ENCODE measurements at regions not wholly inside any gene's neighbourhood (a gene's known extent, or its start where the extent isn't known, plus 50 kb on each side); places are given as distances from the start of the nearest gene placed in this dataset.
A peak's percentile ranks its signal among the peaks of the same experiment; 100 is the strongest.

- no peak for DNase-seq (ENCODE audit: low read depth)
These were observed 319.5 kb upstream of the CHAC2 start for GRCh38 chr2:53448086-53448485.

GRCh38 chr2:53445383-53446070 lies 322.1 kb upstream of the CHAC2 start:
- peak; percentile 21 for DNase-seq (ENCODE audit: low read depth)

DNA sequence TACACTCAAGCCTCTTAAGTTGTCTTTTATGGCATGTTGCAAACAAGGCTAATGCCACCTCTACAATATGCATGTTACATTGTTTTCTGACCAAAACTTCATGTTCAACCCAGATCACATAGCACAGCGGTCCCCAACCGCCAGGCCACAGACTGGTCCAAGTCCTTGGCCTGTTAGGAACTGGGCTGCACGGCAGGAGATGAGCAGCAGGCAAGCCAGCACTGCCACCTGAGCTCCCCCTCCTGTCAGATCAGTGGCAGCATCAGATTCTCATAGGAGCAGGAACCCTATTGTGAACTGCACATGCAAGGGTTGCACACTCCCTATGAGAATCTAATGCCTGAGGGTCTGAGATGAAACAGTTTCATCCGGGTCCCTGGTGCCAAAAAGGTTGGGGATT lies 324.8 kb upstream of the CHAC2 start:
- DNase-seq (ENCODE audit: low read depth): no peak

- no peak for DNase-seq (ENCODE audit: low read depth)
These were observed 325.5 kb upstream of the CHAC2 start for GRCh38 chr2:53442093-53442492.

- DNase-seq (ENCODE audit: low read depth): no peak
These were observed 328.9 kb upstream of the CHAC2 start for GRCh38 chr2:53438692-53439091.

- DNase-seq (ENCODE audit: low read depth): peak; percentile 13
These were observed 329.5 kb upstream of the CHAC2 start for GRCh38 chr2:53438100-53438499.

GRCh38 chr2:53437371-53437770 lies 330.2 kb upstream of the CHAC2 start:
- DNase-seq (ENCODE audit: low read depth): peak; percentile 32

GRCh38 chr2:53436882-53437281 lies 330.7 kb upstream of the CHAC2 start:
- no peak for DNase-seq (ENCODE audit: low read depth)

DNA sequence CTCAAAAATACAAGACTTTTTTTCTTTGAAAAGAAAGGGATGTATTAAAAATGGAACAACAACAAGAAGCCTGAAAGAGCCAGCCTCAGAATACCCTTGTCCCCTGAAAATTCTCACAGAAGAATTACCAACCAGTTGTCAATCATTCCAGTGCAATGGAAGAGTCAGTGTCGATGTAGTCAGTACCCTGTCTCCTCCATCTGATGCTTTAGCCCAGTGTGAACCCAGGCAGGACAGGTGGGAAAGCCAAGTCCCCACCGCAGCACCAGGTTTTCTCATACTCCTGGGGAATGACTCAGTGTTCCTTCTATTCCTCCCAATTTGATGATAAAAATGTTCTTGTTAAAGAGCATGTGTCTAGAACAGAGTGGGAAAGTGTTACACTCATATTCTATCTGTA lies 332.0 kb upstream of the CHAC2 start:
- DNase-seq (ENCODE audit: low read depth): no peak

DNA sequence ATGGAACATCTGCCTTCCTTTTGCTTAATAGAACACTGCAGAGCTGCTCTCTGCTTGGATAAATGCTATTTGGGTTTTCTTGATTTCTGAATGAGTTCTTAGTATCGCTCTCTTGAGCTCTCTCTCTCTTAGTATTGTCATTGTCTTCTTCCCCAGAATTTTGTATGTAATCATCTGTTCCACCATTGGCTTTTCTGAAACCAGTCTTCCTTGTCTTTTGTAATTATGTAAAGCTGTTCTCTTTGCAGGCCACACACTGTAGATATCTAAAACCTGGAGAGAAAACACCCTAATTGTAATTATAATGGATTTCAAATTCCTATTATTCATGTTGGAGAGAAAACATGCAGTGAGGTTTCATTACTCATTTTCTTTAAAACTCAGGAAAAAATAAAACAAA lies 333.1 kb upstream of the CHAC2 start:
- DNase-seq (ENCODE audit: low read depth): no peak

DNA sequence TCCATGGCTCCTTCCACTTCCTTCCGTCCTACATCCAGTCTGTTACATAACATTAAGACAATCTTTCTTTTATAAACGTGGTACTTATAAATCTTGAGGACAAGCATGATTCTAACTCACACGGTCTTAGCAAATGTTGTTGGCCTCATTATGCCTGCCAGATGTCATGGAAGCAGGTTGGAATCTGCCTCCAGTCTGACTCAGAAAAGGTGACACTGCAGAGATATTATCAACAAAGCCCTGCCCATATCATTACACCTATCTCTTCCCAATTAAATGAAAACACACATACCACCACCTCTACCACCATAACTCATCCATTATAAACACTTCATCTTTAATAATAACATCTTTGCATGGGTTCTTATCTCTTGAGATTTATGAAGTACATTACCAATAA lies 334.7 kb upstream of the CHAC2 start:
- no peak for DNase-seq (ENCODE audit: low read depth)

DNA sequence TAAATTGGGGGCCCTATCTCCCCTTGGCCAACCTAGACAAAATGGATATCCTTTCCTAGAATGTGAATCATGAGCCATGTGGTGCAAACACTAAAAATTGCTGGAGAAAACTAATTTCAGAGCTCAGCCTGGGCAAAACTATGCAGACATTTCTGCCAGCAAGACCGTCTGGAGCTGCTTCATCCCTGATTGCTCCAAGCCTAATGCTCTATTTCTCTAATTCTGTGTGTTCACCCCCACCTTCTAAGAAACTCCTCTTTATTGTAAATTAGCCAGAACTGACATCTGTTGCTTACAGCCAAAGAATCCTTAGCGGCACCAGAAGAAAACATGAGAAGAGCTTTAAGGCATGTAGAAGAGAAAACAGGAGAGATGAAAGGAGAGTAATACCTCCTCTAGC lies 337.7 kb upstream of the CHAC2 start:
- DNase-seq (ENCODE audit: low read depth): no peak

DNA sequence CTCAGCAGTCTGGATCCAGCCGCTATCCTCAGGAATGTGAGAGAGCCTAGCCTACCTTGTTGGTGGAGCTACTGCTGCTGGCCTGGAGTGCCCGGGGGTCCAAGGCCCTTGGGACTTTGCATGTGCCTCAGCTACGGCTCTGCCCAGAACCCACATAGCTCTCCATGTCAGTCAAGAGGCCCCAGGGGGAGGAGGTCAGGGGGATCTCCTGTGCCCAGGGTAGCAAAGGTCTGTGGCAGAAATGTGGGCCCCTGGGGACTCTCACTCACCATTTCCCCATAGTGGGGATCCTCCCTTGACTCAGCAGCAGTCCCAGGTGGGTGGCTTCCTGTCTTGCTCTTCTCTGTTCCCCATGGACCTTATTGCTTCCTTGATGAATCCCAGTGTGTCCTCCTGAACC lies 342.7 kb upstream of the CHAC2 start:
- DNase-seq (ENCODE audit: low read depth): no peak

DNA sequence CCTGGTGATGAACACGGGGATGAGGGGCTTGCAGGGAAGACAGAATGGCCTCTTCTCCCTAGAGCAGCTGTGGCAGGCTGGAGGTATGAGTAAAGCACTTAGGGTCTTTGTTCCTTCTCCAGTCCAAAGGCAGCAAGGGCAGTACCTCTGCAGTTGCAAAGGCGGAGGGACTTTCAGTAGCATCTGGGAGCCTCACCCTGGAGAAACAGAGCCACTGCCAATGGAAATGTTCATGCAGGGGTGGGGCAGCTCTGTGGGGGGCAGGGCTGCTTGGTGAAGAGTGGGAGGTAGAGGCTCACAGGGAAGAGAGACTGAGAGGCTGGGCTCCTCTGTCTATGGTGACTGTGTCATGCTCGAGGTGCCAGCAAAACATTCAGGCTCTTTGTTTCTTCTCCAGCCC lies 344.1 kb upstream of the CHAC2 start:
- no peak for DNase-seq (ENCODE audit: low read depth)

- peak; percentile 33 for DNase-seq (ENCODE audit: low read depth)
These were observed 344.6 kb upstream of the CHAC2 start for GRCh38 chr2:53422979-53423378.

DNA sequence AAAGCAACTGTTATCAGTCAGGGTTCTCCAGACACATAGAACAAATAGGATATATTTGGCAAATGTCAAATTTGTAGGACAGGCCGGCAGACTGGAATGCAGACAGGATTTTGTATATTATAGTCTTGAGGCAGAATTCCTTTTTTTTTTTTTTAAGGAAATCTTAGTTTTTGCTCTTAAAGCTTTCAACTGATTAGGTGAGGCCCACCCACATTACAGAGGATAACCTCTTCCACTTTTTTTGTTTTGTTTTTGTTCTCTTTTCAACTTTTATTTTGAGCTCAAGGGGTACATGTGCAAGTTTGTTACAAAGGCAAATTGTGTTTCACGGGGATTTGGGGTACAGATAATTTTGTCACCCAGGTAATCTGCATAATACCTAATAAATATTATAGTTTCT lies 350.2 kb upstream of the CHAC2 start:
- no peak for DNase-seq (ENCODE audit: low read depth)

GRCh38 chr2:53407363-53408080 lies 360.1 kb upstream of the CHAC2 start:
- DNase-seq (ENCODE audit: low read depth): peak; percentile 65

GRCh38 chr2:53403792-53404413 lies 363.7 kb upstream of the CHAC2 start:
- peak; percentile 89 for DNase-seq (ENCODE audit: low read depth)

- DNase-seq (ENCODE audit: low read depth): no peak
These were observed 370.5 kb upstream of the CHAC2 start for GRCh38 chr2:53397085-53397484.

- DNase-seq (ENCODE audit: low read depth): no peak
These were observed 386.3 kb upstream of the CHAC2 start for GRCh38 chr2:53381271-53381670.

DNA sequence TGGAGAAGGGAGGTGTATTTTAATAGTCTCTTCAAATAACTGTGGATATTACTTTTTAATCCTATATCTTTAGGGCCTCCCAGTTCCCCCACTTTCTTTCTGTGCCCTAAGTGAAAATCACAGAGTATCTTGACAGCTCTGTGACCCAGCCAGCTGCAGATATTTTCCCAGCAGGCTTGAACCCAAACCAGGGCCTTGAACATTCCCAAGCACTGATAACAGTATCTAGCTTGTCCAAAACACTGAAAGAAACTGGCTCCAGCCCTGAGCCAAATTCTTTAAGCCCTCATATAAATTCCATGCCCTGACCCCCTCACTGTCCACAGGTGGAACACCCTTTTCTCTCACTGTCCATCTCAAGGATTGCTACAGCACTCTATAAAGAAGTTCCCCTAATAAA lies 388.1 kb upstream of the CHAC2 start:
- DNase-seq (ENCODE audit: low read depth): no peak

DNA sequence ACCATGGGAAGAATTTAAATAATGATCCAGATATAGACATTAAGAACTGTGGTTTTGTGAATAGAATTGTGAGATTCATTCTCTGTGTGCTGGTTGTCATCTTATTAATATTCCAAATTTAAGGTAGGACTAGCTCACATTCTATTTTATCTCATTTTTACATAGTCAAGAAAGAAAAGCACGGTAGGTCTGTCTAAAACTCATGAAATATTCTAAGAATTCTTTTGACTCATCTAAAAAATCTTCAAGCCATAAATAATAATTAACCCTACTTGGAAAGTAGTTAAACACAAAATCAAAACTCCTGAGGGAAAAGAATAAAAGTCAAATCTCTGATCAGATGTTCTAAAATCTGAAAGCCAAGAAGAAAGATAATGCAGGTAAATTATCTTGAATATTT lies 388.8 kb upstream of the CHAC2 start:
- peak; percentile 13 for DNase-seq (ENCODE audit: low read depth)

- DNase-seq (ENCODE audit: low read depth): no peak
These were observed 394.5 kb upstream of the CHAC2 start for GRCh38 chr2:53373126-53373525.
